ENCODE measurements at regions not wholly inside any gene's neighbourhood (a gene's known extent, or its start where the extent isn't known, plus 50 kb on each side); places are given as distances from the start of the nearest gene placed in this dataset.

DNA sequence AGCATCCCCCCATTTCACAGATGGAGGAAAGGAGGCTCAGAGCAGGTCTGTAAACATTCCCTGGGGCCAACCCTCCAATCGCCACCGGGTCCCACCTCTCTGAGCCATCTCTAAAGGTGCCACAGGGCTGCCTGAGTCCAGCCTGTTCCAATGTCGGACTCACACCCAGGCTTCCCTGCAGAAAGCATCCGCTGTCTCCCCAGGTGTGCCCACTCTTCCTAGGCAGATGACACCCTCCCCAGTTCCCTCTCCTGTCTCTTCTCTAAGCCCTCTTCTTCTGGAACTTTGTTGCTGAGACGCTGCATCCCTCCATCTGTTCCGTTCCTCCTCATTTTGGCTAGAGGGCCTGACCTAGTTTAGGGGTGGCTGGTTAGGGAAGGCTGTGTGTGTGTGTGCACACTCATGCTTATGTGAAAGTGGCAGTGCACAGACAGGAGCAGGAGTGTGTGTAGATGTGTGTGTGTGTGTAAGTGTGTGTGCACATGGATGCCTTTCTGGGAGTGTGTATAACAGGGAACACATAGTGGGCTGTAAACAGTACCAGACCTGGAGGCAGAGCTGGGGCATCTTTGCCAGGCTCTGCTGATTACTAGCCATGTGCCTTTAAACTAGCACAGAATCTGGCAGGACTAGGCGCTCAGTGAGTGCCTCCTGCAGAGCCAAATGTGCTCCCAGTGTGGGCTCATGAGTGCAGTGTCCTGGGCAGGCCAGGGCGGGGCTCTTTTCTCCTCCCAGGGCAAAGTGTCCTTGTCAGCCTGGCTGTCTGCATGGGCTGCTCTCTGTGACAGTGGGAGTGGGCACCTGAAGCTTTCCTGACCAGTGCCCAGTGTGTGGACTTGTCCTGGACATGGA is 77.3 kb upstream of the NECTIN1 start:
- TF ChIP-seq, protein P1, sequence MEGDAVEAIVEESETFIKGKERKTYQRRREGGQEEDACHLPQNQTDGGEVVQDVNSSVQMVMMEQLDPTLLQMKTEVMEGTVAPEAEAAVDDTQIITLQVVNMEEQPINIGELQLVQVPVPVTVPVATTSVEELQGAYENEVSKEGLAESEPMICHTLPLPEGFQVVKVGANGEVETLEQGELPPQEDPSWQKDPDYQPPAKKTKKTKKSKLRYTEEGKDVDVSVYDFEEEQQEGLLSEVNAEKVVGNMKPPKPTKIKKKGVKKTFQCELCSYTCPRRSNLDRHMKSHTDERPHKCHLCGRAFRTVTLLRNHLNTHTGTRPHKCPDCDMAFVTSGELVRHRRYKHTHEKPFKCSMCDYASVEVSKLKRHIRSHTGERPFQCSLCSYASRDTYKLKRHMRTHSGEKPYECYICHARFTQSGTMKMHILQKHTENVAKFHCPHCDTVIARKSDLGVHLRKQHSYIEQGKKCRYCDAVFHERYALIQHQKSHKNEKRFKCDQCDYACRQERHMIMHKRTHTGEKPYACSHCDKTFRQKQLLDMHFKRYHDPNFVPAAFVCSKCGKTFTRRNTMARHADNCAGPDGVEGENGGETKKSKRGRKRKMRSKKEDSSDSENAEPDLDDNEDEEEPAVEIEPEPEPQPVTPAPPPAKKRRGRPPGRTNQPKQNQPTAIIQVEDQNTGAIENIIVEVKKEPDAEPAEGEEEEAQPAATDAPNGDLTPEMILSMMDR (IDR thresholded peaks at IDR 0.05; ENCODE audit: insufficient read depth, missing control alignments), result no peak
- no peak for DNase-seq (ENCODE audit: insufficient read length, low spot score)
- FAIRE-seq, result no peak

DNA sequence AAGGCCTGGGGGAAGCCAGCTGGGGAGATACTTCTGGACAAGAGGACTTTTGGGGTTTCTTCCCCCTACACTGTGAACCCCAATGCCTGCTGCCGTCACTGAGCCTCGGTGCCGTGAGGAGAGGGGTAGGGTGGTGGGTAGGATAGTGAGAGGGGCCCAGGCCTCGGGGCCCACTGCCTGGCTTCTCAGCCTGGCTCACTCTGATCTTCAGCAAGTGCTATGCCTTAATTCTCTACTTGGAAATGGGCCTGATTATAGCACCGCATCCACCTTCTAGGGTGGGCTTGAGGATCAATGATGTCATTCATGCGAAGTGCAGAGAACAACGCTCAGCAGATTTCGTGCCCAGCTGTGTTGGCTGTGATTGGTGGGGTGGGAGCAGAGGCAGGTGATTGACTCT is 76.7 kb upstream of the NECTIN1 start:
- FAIRE-seq (no peak), DNase-seq (ENCODE audit: insufficient read length, low spot score) (no peak)
- TF ChIP-seq, protein P1 (IDR thresholded peaks at IDR 0.05; ENCODE audit: insufficient read depth, missing control alignments), result no peak

DNA sequence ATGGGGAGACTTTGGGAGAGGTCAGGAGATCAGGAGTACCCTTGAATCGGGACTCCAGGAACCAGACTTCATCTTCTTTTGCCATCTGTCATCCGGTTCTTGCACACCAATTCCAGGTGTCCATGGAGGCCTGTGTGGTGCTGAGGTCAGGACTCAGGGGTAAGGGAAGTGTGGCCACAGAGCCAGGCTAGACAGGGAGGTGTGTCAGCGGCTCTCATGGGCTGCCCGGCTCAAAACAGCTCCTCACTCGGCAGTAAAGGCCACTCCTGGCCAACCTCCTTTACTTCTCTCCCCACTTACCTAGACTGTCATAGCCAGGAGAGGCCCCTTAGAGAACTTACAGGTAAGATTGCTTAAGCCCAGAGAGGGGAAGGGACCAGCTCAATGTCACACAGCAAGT is 75.7 kb upstream of the NECTIN1 start:
- no peak for FAIRE-seq

DNA sequence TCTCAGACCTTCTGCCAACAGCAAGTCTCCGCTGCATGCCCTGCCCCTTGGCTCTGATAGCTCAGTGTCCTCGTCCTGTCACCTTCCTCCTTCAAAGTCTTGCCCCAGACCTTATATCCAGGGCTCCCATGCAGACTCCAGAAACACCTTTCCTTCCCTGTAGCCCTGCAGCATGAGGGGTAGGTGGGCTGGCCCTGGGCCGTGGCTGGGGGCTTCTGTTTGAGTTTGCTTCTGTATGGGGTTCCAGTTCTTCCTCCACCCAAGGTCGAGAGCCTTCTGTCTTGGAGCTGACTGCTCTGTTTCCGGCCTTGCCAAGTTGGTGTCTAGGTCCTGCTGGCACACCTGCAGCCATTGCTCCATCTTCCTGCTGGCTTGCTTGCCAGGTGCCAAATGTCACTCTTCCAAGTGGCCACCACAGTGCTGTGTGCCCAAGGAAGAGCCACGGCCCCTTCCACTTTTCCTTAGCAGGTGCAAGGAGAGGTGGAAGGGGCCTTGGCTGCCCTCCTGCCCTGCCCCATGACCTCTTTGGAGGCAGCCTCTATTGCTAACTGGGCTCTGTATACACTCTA is 74.8 kb upstream of the NECTIN1 start:
- TF ChIP-seq, protein P1 (IDR thresholded peaks at IDR 0.05; ENCODE audit: insufficient read depth, missing control alignments), result no peak
- no peak for DNase-seq (ENCODE audit: insufficient read length, low spot score)
- FAIRE-seq, result no peak

More for the DNA sequence above, 75.7 kb upstream of the NECTIN1 start:
- TF ChIP-seq, protein P1 (IDR thresholded peaks at IDR 0.05; ENCODE audit: insufficient read depth, missing control alignments), result no peak
- DNase-seq (ENCODE audit: insufficient read length, low spot score), result no peak

DNA sequence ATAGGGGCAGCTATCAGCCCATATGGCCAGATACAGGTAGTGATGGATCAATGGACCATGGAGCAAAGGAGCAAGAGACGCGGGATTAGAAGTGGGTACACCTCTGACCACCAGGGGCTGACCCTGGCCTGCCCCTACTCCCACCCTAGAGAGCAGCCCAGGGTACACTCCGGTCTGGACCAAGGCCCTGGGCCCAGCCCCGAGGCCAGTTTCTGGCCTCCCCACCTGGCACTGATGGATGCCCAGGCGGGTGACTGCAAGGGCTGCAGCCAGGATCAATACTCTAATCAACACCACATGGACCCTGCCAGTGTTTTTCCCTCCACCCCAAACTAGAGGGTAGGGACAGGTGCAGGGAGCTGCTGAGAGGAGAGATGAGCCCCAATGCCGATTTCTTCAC is 74.1 kb upstream of the NECTIN1 start:
- TF ChIP-seq, protein P1 (IDR thresholded peaks at IDR 0.05; ENCODE audit: insufficient read depth, missing control alignments), result no peak
- FAIRE-seq (no peak), DNase-seq (ENCODE audit: insufficient read length, low spot score) (no peak)

DNA sequence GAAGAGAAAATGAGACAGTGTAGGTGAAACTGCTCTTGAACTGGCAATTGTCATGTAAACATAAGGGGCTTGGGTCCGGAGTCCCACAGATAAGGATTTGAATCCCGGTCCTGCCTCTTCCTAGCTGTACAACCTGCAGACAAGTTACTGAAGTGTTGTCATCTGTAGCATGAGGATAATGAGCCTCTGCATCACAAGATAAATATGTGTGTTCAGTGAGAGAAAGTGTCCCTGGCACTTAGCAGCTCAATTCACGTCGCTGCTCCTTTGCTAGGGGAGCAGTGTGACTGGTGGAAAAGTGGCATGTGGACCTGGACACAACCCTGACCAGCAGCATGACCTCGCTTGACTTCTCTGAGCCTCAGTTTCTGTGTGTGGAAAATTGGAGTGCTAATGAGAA is 73.7 kb upstream of the NECTIN1 start:
- TF ChIP-seq, protein P1 (IDR thresholded peaks at IDR 0.05; ENCODE audit: insufficient read depth, missing control alignments), result no peak
- DNase-seq (ENCODE audit: insufficient read length, low spot score), result no peak
- no peak for FAIRE-seq

DNA sequence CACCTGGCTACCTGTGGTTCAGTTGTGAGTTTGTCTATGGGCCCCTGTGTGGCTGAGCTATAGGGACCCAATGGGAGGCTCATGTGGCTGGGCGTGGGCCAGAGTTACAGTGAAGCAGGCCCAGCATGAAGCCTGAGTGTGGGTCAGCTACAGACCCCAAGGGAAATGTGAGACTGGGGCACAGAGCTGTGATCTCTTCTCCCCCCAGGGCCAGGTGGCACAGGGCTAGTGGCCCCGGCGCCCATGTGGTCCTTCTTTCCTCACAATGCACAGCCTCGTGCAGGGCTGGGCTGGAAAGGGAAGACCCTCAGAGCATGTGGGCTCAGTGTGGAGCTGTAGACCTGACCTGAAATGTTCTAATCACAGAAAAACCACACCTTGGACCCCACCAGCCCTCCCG is 71.6 kb upstream of the NECTIN1 start:
- no peak for DNase-seq (ENCODE audit: insufficient read length, low spot score)
- TF ChIP-seq, protein P1 (IDR thresholded peaks at IDR 0.05; ENCODE audit: insufficient read depth, missing control alignments), result no peak
- no peak for FAIRE-seq

Measured in D721Med (cell line).